HEK293 (cell line): ENCODE measurements at regions not wholly inside any gene's neighbourhood (a gene's known extent, or its start where the extent isn't known, plus 50 kb on each side); places are given as distances from the start of the nearest gene placed in this dataset.

Experiments
- SETDB1 ChIP-seq: IDR thresholded peaks from one replicate; pipeline ENCODE4 v1.6.1; 2017; ENCODE audit warnings: mild to moderate bottlenecking, low read length, moderate library complexity, mixed read lengths; ENCODE audit not compliant: insufficient read length
- ZBTB7A ChIP-seq: fragments of 450-650 bp; formaldehyde crosslinking; IDR thresholded peaks from 2 replicates; pipeline ENCODE4 v1.5.1; 2016; ENCODE audit warnings: low read depth, missing biosample characterization, missing genetic modification characterization
- ZNF239 ChIP-seq: fragments of 450-650 bp; formaldehyde crosslinking; IDR thresholded peaks from 2 replicates; pipeline ENCODE4 v1.5.1; 2016; ENCODE audit warnings: missing biosample characterization, missing genetic modification characterization
- ZNF664 ChIP-seq: fragments of 450-650 bp; formaldehyde crosslinking; IDR thresholded peaks from 2 replicates; pipeline ENCODE4 v1.5.1; 2016; ENCODE audit warnings: missing biosample characterization, missing genetic modification characterization
- TF ChIP-seq, protein P1 (sequence below): fragments of 450-650 bp; formaldehyde crosslinking; IDR thresholded peaks from 2 replicates; pipeline ENCODE4 v1.5.1; 2016; ENCODE audit warnings: missing biosample characterization, missing genetic modification characterization

DNA sequence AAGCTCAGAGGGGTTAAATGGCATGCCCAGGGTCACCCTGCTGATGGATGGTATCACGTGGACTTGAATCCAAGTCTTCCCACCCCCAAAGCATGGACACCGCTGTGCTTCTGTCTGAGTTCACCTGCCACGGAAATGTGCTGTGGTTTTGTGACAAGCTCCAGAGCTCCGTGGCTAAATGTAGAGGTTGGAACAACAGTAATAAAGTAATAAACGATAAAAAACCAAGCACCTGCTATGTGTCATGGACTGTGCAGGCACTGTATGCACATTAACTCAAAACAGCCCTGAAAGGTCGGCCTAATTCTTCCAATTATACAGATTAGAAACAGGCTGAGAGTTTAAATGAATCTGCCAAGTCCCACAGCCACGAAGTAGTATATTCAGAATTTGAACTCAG lies 182.1 kb upstream of the NAV2 start:
- no peak for TF ChIP-seq ZBTB7A
- TF ChIP-seq, protein P1, sequence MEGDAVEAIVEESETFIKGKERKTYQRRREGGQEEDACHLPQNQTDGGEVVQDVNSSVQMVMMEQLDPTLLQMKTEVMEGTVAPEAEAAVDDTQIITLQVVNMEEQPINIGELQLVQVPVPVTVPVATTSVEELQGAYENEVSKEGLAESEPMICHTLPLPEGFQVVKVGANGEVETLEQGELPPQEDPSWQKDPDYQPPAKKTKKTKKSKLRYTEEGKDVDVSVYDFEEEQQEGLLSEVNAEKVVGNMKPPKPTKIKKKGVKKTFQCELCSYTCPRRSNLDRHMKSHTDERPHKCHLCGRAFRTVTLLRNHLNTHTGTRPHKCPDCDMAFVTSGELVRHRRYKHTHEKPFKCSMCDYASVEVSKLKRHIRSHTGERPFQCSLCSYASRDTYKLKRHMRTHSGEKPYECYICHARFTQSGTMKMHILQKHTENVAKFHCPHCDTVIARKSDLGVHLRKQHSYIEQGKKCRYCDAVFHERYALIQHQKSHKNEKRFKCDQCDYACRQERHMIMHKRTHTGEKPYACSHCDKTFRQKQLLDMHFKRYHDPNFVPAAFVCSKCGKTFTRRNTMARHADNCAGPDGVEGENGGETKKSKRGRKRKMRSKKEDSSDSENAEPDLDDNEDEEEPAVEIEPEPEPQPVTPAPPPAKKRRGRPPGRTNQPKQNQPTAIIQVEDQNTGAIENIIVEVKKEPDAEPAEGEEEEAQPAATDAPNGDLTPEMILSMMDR (tag by site-specific recombination) = no peak
- TF ChIP-seq SETDB1 = no peak
- TF ChIP-seq ZNF239 (tag by site-specific recombination) = no peak
- no peak for TF ChIP-seq ZNF664 (tag by site-specific recombination)
